SH-SY5Y (cell line): ENCODE measurements at regions not wholly inside any gene's neighbourhood (a gene's known extent, or its start where the extent isn't known, plus 50 kb on each side); places are given as distances from the start of the nearest gene placed in this dataset.

Experiments used
- GATA2 ChIP-seq: IDR thresholded peaks from 2 replicates; pipeline ENCODE4 v1.6.1; 2011; ENCODE audit warnings: mild to moderate bottlenecking, low read depth, low read length
- GATA3 ChIP-seq: IDR thresholded peaks from 2 replicates; pipeline ENCODE4 v1.6.1; 2011; ENCODE audit warnings: low read depth, mild to moderate bottlenecking, low read length, moderate library complexity

DNA sequence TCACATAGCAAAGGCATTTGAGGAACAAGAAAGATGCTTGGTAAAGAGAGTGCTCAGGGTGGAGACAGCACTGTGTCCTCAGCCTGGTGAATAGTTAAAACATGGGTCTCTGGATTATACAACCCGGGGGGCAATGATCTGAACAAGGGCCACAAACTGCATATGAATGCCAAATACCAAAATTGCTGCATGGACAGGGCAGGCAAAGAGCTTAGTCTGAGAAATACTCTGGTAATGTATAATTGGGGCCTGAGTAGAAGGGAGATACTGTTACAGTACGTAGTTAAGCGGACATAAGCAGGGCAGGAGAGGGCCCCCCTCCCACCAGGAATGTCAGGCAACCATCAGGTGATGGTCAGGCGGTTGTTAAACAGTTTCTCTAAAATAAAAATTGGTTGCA, 99.3 kb upstream of the CDK1 start:
- TF ChIP-seq GATA2 (no peak), GATA3 (no peak)
